Prostate gland (tissue), 2 donors: ENCODE measurements at regions not wholly inside any gene's neighbourhood (a gene's known extent, or its start where the extent isn't known, plus 50 kb on each side); places are given as distances from the start of the nearest gene placed in this dataset.
"Not testable (repeated sequence)": the region's sequence is repeated elsewhere in the genome, so short reads cannot be mapped to it uniquely, and the experiment has no call there.

ENCODE experiments used
- POLR2A ChIP-seq: fragments of 450-650 bp; IDR thresholded peaks from one replicate; pipeline ENCODE4 v1.6.1; 2016; ENCODE audit warnings: antibody characterized with exemption, mild to moderate bottlenecking
- TF ChIP-seq, protein P1 (sequence below), 4 experiments: fragments of 200-600 bp in 2 of 4; fragments of 450-650 bp in 2 of 4; sonication (generic) in 2 of 4; IDR thresholded peaks; 1 replicate in 3 of 4; 2 replicates in 1 of 4; pipeline ENCODE4 v1.5.1; 2016 to 2019; ENCODE audit warnings: antibody characterized with exemption in 4 of 4, mild to moderate bottlenecking in 2 of 4, moderate library complexity in 2 of 4

DNA sequence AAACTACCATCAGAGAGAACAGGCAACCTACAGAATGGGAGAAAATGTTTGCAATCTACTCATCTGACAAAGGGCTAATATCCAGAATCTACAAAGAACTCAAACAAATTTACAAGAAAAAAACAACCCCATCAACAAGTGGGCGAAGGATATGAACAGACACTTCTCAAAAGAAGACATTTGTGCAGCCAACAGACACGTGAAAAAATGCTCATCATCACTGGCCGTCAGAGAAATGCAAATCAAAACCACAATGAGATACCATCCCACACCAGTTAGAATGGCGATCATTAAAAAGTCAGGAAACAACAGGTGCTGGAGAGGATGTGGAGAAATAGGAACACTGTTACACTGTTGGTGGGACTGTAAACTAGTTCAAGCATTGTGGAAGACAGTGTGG is 51.6 kb upstream of the VPREB1 start:
- TF ChIP-seq, protein P1, sequence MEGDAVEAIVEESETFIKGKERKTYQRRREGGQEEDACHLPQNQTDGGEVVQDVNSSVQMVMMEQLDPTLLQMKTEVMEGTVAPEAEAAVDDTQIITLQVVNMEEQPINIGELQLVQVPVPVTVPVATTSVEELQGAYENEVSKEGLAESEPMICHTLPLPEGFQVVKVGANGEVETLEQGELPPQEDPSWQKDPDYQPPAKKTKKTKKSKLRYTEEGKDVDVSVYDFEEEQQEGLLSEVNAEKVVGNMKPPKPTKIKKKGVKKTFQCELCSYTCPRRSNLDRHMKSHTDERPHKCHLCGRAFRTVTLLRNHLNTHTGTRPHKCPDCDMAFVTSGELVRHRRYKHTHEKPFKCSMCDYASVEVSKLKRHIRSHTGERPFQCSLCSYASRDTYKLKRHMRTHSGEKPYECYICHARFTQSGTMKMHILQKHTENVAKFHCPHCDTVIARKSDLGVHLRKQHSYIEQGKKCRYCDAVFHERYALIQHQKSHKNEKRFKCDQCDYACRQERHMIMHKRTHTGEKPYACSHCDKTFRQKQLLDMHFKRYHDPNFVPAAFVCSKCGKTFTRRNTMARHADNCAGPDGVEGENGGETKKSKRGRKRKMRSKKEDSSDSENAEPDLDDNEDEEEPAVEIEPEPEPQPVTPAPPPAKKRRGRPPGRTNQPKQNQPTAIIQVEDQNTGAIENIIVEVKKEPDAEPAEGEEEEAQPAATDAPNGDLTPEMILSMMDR (IDR thresholded peaks at IDR 0.05): not testable (repeated sequence)
- not testable (repeated sequence) for TF ChIP-seq POLR2A
